ENCODE measurements at regions not wholly inside any gene's neighbourhood (a gene's known extent, or its start where the extent isn't known, plus 50 kb on each side); places are given as distances from the start of the nearest gene placed in this dataset.
"Not testable (repeated sequence)": the region's sequence is repeated elsewhere in the genome, so short reads cannot be mapped to it uniquely, and the experiment has no call there.

DNA sequence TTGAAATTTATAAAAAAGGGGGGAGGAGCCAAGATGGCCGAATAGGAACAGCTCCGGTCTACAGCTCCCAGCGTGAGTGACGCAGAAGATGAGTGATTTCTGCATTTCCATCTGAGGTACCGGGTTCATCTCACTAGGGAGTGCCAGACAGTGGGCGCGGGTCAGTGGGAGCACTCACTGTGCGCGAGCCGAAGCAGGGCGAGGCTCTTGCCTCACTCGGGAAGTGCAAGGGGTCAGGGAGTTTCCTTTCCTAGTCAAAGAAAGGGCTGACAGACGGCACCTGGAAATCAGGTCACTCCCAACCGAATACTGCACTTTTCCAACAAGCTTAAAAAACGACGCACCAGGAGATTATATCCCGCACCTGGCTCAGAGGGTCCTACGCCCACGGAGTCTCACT is 364.4 kb downstream of the BCL11A start:
- CTCF ChIA-PET, POLR2A ChIA-PET: not testable (repeated sequence)

DNA sequence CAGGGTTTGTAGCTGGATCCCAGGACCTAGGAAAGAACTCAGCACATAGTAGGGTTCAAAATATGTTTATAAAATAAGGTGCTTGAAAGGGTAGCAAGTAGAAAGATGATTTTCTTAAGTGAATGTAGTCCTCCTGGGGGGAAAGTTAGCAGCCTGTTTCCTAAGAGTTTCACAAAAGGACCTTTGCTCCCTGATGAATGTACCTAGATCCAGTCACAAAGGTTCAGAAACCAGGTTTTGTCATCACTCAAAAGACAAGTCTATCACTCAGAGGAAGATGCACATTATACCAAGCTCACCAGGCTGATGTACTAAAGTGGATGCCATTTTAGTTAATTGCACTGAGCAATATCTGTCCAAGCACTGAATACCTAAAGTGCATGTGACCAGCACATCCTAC is 378.2 kb downstream of the BCL11A start:
- ChIA-PET POLR2A (no interaction called here), CTCF (no interaction called here)

DNA sequence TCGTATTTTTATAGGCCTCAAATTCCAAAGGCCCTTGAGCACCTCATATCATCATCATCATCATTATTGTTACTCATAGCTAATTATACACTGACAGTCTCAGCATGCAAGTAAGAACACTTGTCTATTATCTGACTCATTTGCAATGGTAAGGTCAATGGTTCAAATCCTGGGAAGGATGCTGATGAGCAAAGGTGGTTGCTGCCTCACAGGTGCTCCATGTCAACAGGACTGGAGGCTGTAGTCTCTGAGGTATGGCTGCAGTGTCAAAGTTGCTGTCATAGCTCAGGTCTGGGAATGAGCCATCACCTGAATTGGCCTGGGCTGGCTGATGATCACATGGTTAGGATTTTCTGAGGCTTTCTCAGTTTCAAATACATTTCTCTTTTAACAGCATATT is 379.3 kb downstream of the BCL11A start:
- POLR2A ChIA-PET = no interaction called here
- CTCF ChIA-PET = no interaction called here

DNA sequence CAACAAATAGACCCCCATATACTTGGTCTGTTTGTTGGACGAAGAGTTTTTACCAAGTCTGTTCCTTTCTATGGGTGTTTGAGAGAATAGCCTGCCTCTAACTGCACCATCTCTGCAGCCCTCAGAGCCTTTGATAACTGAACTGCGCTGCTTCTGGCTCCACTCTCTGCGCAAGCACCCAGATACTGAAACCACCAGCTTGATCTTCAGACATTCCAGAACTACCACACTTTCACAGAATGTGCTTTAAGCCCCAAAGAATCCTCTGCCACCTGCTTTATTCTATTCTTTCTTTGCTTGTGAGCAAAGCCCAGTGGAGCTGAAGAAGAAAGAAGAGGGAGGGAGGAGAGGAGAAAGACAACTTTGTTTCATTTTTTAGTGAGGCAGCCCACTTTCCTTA is 380.7 kb downstream of the BCL11A start:
- CTCF ChIA-PET = no interaction called here
- POLR2A ChIA-PET = no interaction called here

DNA sequence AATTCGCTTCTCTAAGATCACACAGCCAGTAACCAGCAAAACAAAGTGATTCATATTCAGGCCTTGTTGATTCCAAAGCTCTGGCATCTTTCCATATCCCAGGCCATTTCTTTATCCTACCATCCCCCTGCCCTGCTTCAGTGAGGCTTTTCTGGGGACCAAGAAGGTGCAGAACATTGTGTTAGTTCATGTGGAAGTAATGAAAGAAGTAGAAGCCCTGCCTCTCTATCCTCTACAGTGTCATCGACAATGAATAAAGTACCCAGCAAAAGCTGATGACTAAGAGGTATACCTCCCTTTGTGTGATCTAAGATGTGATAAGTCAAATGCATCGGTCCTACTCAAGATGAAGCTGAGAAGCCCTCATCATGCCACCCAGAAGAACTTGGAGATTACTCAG is 383.2 kb downstream of the BCL11A start:
- ChIA-PET CTCF (no interaction called here), POLR2A (no interaction called here)

DNA sequence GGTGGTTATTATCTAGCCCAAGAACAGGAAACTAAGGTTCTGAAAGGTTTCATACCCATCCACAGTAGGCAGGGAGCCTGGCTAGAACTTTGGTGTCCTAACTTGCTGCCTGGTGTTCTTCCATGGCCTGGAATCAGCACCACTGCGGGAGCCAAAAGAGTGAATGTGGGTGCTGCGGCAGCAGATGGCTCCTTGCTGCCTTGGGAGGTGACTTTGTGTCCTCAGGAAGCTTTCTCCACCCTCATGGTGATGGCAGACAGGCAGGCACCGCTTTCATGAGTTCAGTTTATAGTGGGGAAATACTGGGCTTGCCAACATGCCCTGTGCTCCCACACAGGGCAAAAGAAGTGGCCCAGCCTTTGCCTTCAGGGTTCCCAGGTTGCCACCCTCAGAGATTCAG is 385.2 kb downstream of the BCL11A start:
- POLR2A ChIA-PET = no interaction called here
- CTCF ChIA-PET = no interaction called here

DNA sequence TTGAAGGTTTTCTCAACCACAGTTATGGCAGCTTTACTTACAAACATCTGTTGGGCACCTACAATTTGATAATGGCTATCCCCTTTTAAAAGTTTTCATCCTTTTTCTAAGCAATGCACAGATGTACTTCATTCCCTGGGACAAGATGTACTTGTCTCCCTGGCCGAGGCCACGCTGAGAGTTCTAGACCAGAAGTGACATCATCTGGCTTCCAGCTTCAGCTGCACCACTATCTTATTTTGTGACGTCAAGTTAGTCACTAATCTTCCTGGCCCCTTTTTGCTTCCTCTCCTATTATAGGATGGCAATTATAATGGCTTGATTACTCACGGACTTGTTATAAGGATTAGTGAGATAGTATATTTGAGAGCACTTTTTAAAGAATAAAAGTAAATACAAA is 386.4 kb downstream of the BCL11A start:
- ChIA-PET CTCF (no interaction called here), POLR2A (no interaction called here)

DNA sequence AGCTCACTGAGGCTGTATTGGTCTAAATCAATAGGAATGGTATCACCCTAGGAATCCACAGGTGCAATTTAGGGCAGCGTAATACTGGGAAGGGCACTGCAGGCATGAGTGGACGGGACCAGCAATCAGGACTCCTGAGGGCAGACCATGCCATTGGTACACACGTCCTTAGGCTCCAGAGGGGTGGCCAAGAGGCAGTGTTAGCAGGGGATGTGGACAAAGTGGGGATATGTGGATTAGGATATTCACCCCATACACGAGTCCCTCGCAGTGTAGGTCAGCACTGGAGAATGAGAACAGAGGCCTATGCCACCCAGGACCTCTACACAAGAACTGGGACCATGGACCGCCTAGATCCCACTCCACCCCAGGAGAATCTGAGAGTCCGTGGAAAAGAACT is 389.8 kb downstream of the BCL11A start:
- POLR2A ChIA-PET = no interaction called here
- CTCF ChIA-PET = no interaction called here

DNA sequence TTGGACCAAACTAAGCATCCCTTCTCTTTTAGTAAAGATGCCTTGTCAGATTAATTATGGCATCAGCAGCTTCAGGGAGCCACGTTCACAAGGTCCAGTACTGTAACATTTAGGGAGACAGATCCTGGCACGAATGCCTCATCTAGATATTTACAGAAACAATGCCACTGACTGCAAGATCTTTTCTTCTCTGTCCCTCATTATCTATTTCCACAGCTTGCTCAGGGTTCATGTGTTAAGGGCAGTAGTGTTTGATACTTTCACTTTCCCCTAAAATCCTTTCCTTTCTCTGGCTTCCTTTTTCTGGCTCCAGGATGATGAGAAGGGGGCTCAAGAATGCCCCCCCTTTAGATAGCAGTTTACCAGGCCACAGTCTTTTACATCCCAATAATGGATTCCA is 393.9 kb downstream of the BCL11A start:
- ChIA-PET POLR2A (no interaction called here), CTCF (no interaction called here)

DNA sequence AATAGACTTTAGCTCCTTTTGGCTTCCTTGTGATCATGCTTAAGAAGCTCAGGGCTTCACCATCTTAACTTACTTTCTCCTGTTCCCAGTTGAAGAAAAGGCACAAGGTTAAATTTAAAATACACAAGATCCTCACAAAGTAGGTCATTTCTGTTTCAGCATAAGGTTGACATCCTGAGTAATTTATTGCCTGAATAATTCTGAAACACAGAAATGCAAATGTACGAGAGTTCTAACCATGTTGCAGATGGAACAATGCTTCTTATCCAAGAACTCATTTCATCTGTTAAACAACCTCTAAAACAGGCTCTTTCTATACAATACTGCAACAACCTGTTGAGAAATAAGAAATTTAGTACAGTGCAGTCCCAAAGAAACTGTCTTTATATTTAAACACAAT is 395.2 kb downstream of the BCL11A start:
- ChIA-PET POLR2A (no interaction called here), CTCF (no interaction called here)

DNA sequence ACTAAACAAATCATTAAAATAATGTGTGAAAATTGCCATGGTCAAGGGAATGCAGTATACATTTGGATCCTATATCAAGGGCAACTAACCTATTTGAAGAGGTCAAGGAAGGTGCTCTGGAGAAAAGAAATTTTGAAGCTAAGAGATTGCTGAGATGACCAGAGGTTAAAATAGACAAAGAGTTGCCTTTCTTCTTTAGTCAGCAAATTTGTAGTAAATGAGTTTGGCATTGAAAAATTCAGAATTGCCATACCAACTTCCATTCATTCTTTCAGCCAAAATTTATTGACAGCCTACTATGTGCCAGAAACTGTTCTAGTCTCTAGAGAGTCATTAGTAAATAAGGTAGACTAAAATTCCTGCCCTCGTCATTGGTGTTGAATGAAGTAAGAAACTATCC is 396.2 kb downstream of the BCL11A start:
- CTCF ChIA-PET = no interaction called here

DNA sequence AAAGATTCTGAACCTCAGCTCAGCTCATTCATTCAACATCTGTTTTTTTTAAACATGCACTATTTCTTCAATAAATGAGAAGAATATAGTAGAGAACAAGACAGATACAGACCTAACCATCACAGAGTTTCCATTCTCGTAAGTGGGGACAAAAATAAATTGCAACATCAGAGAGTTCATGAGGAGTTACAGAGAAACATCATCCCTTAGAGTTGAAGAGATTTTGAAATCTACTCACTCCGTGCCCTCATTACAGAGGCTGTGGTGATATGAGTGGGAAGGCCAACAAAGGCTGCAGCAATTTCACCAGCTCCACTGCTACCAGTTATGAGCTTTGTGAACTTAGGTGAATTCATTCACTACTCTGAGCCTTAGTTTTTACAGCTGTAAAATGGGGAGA is 399.3 kb downstream of the BCL11A start:
- POLR2A ChIA-PET = no interaction called here
- CTCF ChIA-PET = no interaction called here

More for the DNA sequence above, 396.2 kb downstream of the BCL11A start:
- POLR2A ChIA-PET = no interaction called here

DNA sequence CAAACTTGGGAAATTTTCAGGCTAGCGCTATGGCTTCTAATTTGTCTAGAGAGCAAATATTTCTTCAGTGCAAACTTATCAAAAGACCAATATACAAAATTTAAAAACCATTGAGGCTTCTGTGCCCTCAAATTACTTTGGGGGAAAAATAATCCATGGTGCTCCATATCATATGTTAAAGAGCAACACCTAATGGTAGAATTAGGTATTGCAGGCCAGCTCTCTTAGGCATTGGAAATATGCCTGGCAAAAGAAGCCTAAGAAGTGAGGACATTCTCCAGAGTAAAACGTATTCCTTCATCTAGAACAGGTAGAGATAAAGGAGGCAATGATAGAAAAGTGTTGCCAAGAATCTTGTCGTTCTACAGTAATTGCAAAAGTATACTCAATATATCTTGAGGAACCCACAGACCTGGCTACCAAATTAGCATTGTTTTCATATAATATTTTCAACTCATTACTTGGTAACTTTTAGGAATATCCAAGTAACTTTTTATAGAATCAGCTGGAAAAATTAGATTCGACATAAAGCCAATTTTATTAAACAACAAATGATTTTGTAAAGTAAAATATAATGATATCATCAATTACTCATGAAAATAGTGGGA is 401.1 kb downstream of the BCL11A start:
- ChIA-PET CTCF (no interaction called here), POLR2A (no interaction called here)

DNA sequence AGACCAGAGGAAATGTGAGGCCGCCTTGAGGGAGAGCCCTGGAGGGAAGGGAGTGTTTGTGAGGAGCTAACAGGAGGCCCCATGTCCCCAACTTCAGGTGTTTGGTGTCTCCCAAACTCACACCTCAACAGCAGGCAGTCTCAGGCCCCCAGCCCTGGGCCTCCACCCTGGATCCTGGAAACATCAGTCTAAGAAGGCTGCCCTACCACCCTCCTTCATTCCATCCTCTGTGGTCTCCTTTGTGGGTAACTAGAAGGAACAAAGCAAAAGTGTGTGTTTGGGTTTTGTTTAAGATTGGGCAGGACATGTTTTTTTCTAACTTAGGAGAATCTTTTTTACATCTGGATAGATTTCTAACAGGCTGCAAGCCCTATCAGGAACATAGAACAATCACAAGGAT is 404.3 kb downstream of the BCL11A start:
- ChIA-PET CTCF (no interaction called here), POLR2A (no interaction called here)

DNA sequence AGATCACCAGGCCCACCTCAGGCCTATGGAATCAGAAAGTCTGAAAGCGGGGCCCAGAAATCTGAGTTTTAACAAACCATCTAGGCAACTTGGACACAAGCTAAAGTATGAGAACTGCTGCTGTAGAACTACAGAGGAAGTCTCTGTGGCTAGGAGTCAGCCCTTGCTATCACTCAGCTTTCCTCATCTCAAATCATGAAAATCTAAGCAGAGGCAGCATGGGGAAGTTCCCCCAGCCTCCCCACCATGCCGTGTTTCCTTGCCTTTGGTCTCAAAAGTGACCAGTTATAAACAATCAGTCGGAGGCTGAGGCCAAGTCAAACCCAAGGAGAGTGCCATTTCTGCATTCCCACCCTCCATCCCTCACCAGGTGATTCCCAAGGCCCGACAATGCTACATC is 404.7 kb downstream of the BCL11A start:
- POLR2A ChIA-PET = no interaction called here
- CTCF ChIA-PET = no interaction called here

DNA sequence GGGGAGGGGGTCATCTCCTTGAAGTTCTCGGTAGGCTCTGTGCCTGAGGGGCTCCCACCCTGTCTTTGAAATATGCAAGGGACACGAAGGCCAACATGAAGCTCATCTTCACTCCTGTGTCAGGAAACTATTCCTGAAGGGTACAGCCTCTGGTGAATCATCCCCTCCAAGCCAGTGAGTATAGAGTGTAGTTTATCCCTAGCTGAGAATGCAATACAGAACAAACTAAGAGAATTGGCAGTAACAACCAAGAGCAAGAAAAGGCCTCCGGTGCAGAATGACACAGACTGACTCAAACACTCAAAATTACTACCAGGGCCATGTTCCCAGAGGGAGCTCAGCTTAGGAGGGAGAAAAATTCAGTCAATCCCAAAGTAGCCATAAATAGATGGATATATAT is 413.3 kb downstream of the BCL11A start:
- CTCF ChIA-PET = no interaction called here
- POLR2A ChIA-PET = no interaction called here

DNA sequence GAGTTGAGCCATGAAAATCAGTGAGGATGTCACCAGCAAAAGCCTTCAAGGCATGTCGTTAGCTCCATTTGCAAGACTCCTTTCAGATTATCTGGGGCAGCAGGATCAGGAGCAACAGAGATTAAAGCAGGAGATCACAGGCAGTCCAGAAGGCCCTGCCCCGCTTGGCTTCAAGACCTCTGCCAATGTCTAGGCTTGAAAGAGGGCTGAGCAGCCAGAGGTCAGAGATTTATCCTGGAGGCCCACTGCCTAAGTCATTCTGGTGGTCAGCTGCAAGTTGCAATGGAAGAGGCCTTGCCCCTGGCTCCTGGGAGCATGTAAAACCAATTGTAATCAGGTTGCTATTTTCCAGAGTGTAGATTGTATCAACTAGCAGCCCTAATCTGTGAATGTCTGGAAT is 416.5 kb downstream of the BCL11A start:
- CTCF ChIA-PET = no interaction called here
- POLR2A ChIA-PET = no interaction called here

DNA sequence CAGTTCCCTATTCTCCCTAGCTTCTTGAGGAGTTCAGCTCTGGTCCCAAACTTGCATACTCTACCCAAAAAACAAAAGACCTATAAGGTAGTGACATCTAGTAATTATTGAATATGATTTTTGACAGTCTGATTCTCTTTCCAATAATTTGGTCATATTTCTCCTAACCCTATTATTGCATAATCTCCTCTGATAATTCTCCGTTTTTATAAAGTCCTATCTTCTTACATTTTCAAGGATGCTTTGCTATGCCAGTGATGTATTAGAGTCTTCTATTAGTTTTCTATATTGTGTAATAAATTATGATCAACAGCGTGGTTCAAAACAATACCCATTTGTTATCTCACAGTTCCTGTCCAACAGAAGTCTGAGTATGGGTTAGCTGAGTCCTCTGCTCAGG is 426.3 kb downstream of the BCL11A start:
- ChIA-PET POLR2A (no interaction called here), CTCF (no interaction called here)

DNA sequence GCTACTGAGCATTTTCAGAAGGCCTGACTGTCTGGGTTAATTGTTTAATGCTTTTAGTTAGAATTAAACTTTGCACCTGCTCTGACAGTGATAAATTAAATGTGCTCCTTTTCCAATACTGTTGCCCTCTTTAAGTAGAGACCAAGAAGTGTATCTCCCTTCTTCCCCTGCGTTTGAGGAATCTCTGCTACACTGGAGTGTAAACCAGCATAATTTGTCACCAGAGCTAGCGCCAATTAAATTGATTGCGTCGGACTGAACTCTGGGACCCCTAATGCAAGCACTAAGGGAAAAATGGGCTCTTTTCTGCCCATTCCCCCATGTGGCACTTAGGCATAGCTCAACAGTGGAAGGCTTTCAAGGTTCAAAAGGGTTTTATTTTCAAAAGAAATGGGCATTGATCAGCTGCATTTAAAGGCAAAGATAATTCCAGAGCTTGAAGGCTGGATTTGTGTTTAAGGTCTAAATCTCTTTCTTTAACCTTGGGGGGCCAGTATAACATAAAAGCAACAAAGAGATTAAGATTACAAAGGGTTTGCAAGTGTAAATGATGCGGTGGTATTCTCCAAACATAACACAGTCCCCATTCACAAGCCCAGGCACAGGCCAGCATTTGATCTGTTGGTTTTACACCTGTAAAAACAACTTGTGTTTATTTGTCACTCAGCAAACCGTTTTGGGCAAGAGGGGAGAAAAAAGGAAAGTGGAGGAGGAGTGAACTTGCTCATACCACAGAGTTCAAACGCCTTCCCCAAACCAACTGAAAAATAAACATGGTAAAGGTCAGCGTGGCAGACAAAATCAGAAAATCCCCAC is 427.6 kb downstream of the BCL11A start:
- POLR2A ChIA-PET = no interaction called here
- CTCF ChIA-PET = no interaction called here

DNA sequence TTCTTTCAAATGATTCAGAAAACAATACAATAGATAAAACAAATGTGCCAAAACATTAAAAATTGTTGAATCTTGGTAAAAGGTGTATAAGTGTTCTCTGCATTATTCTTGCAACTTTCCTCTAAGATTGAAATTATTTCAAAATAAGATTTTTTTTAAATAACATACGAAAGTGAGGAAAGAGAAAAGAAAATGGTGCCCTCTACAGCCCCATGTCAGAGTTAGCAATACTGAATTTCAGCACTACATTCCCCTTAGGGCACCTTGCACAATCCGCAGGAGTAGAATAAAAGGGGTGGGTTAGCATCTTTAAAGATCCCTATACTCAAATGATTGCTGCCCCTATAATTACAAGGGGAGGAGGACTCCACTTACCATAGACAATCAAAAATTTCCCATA is 433.7 kb downstream of the BCL11A start:
- ChIA-PET CTCF (no interaction called here), POLR2A (no interaction called here)

DNA sequence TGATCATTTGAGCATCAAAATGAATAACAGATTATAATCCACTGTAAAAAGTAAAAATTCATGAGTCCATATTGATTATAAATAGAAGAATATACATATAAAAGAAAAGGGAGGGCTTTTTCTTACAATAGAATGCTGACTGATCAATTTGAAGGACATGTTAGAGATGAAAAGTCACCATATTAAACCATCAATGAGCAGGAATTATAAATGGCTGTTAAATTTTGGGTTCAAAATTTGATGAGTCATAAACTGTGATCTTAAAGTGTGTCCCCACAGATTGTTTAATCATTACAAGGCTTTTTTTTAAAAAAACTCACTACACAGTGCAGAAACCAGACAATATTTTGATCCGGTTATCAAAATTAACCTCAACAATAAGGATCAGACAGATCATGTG is 434.5 kb downstream of the BCL11A start:
- POLR2A ChIA-PET = no interaction called here
- CTCF ChIA-PET = no interaction called here

DNA sequence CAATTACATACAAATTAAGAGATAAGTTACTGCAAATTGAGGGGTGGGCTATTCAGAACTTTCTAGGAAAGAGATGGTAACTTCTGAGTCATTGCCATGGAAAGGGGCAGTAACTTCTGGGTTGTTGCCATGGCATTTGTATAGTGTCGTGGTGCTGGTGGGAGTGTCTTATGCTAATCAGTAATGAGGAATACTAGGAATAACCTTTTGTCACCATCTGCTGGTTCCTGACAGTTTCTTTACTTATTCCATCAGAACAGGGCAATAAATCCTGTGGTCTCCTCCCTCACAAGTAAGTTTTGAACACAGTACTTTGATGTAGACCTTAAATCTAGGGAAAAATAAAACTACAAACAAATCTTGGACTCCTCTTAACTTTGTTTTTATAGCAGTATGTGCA is 435.4 kb downstream of the BCL11A start:
- POLR2A ChIA-PET = no interaction called here
- CTCF ChIA-PET = no interaction called here

Data from activated CD8-positive, alpha-beta memory T cell treated with anti-CD3 and anti-CD28 coated beads for 36 hours (primary cell).